Activated CD8-positive, alpha-beta memory T cell treated with anti-CD3 and anti-CD28 coated beads for 1 hour (primary cell): ENCODE measurements at regions not wholly inside any gene's neighbourhood (a gene's known extent, or its start where the extent isn't known, plus 50 kb on each side); places are given as distances from the start of the nearest gene placed in this dataset.
"Not testable (repeated sequence)": the region's sequence is repeated elsewhere in the genome, so short reads cannot be mapped to it uniquely, and the experiment has no call there.

Experiments
- DNase-seq, 2 donors: peaks; one replicate each; pipeline ENCODE4 v3.0.0-alpha.2; 2020; ENCODE audit warnings: low read depth in 1 of 2; ENCODE audit errors: extremely low read depth in 1 of 2

- DNase-seq: no peak
Measured at GRCh38 chr3:153889905-153890334, 231.3 kb upstream of the ARHGEF26 start.

GRCh38 chr3:153892126-153892525 lies 229.1 kb upstream of the ARHGEF26 start:
- DNase-seq: no peak

- no peak for DNase-seq
Measured at GRCh38 chr3:153894857-153895256, 226.3 kb upstream of the ARHGEF26 start.

GRCh38 chr3:153896197-153896596 lies 225.0 kb upstream of the ARHGEF26 start:
- DNase-seq: no peak

GRCh38 chr3:153897025-153897723 lies 224.0 kb upstream of the ARHGEF26 start:
- no peak for DNase-seq

- DNase-seq: no peak
Measured at GRCh38 chr3:153897842-153898241, 223.3 kb upstream of the ARHGEF26 start.

- no peak for DNase-seq
Measured at GRCh38 chr3:153901152-153901551, 220.0 kb upstream of the ARHGEF26 start.

GRCh38 chr3:153901991-153902390 lies 219.2 kb upstream of the ARHGEF26 start:
- DNase-seq: no peak

GRCh38 chr3:153903430-153903829 lies 217.8 kb upstream of the ARHGEF26 start:
- no peak for DNase-seq

GRCh38 chr3:153906366-153906765 lies 214.8 kb upstream of the ARHGEF26 start:
- no peak for DNase-seq

- DNase-seq: no peak
Measured at GRCh38 chr3:153910387-153910786, 210.8 kb upstream of the ARHGEF26 start.

- DNase-seq: no peak
Measured at GRCh38 chr3:153911116-153911515, 210.1 kb upstream of the ARHGEF26 start.

- no peak for DNase-seq
Measured at GRCh38 chr3:153919773-153920172, 201.4 kb upstream of the ARHGEF26 start.

- DNase-seq: no peak
Measured at GRCh38 chr3:153921826-153922225, 199.4 kb upstream of the ARHGEF26 start.

- DNase-seq: no peak
Measured at GRCh38 chr3:153925841-153926514, 195.2 kb upstream of the ARHGEF26 start.

- DNase-seq: no peak
Measured at GRCh38 chr3:153927107-153927506, 194.1 kb upstream of the ARHGEF26 start.

GRCh38 chr3:153928851-153929250 lies 192.3 kb upstream of the ARHGEF26 start:
- no peak for DNase-seq

- not testable (repeated sequence) for DNase-seq
Measured at GRCh38 chr3:153933481-153933880, 187.7 kb upstream of the ARHGEF26 start.

GRCh38 chr3:153944084-153944483 lies 177.1 kb upstream of the ARHGEF26 start:
- DNase-seq: no peak

GRCh38 chr3:153951276-153951675 lies 169.9 kb upstream of the ARHGEF26 start:
- DNase-seq: no peak

- DNase-seq: no peak
Measured at GRCh38 chr3:153952091-153952490, 169.1 kb upstream of the ARHGEF26 start.

- DNase-seq: no peak
Measured at GRCh38 chr3:153956613-153957012, 164.6 kb upstream of the ARHGEF26 start.
